B cell (primary cell): ENCODE measurements at regions not wholly inside any gene's neighbourhood (a gene's known extent, or its start where the extent isn't known, plus 50 kb on each side); places are given as distances from the start of the nearest gene placed in this dataset.

Experiments used
- ATAC-seq: fragments of 200-7000 bp; cut with Tn5 transposase; one replicate; pipeline ENCODE4 v1.10.0; 2021; ENCODE audit warnings: low read depth, mild to moderate bottlenecking, moderate number of reproducible peaks, moderate library complexity
- CTCF ChIA-PET: fragments of 350-600 bp; sonication (Branson Sonifier 250); formaldehyde crosslinking; loops from one replicate; lab custom pipeline; 2021; ENCODE audit warnings: antibody characterized with exemption, inconsistent platforms; lab: Charles Lee
- POLR2A ChIA-PET: fragments of 350-600 bp; sonication (Branson Sonifier 250); formaldehyde crosslinking; loops from one replicate; lab custom pipeline; 2021; ENCODE audit warnings: antibody characterized with exemption; lab: Charles Lee
- DNase-seq: peaks from one replicate; pipeline ENCODE4 v3.0.0; 2013
- H2AFZ ChIP-seq: 2 replicates; pipeline ENCODE4 v1.6.1; 2012; ENCODE audit warnings: mild to moderate bottlenecking, low read depth, low read length; ENCODE audit not compliant: insufficient read depth, poor library complexity, severe bottlenecking
- H3K27ac ChIP-seq, 2 donors: 1 replicate in 1 of 2; 2 replicates in 1 of 2; pipeline ENCODE4 v1.5.1; 2012 to 2013; ENCODE audit warnings: low read length in 2 of 2, mild to moderate bottlenecking in 2 of 2, moderate library complexity in 1 of 2
- H3K27me3 ChIP-seq, 4 experiments: fragments of 200-600 bp in 1 of 4; sonication (generic) in 1 of 4; replicated peaks in 1 of 4; 1 replicate in 2 of 4; 2 replicates in 2 of 4; pipeline versions ENCODE4 v1.6.1 to v1.7.0; 2013 to 2016; ENCODE audit warnings: low read length in 3 of 4, mild to moderate bottlenecking in 2 of 4, mixed read lengths in 1 of 4, moderate library complexity in 1 of 4; ENCODE audit not compliant: insufficient read depth in 4 of 4, control insufficient read depth in 3 of 4; ENCODE audit errors: control extremely low read depth in 1 of 4
- H3K36me3 ChIP-seq, 2 experiments: replicated peaks in 1 of 2; 1 replicate in 1 of 2; 2 replicates in 1 of 2; pipeline versions ENCODE4 v1.6.1 to v1.7.1; 2013; ENCODE audit warnings: low read length in 1 of 2; ENCODE audit not compliant: insufficient read depth in 2 of 2, control insufficient read depth in 1 of 2; ENCODE audit errors: control extremely low read depth in 1 of 2, extremely low read depth in 1 of 2
- H3K4me1 ChIP-seq, 2 donors: fragments of 200-600 bp in 1 of 2; sonication (generic) in 1 of 2; 1 replicate in 1 of 2; 2 replicates in 1 of 2; pipeline versions ENCODE4 v1.5.1 to v1.6.1; 2013 to 2017; ENCODE audit warnings: low read length in 2 of 2; ENCODE audit not compliant: control insufficient read depth in 2 of 2, insufficient read depth in 2 of 2
- H3K4me2 ChIP-seq: replicated peaks from 2 replicates; pipeline ENCODE3; 2012; ENCODE audit warnings: mild to moderate bottlenecking, low read depth, low read length; ENCODE audit not compliant: poor library complexity, severe bottlenecking
- H3K4me3 ChIP-seq, 5 experiments: fragments of 200-600 bp in 1 of 5; sonication (generic) in 1 of 5; 1 replicate in 3 of 5; 2 replicates in 2 of 5; pipeline versions ENCODE4 v1.5.1 to v1.7.0; 2011 to 2016; ENCODE audit warnings: low read length in 4 of 5, mild to moderate bottlenecking in 4 of 5, low read depth in 2 of 5, control low read depth in 1 of 5, moderate library complexity in 1 of 5; ENCODE audit not compliant: insufficient read depth in 1 of 5; ENCODE audit errors: control extremely low read depth in 1 of 5, extremely low read depth in 1 of 5
- H3K79me2 ChIP-seq: fragments of 200-600 bp; sonication (generic); one replicate; pipeline ENCODE4 v1.6.0; 2016; ENCODE audit warnings: low read length; ENCODE audit not compliant: control insufficient read depth, insufficient read depth
- H3K9ac ChIP-seq: fragments of 200-600 bp; sonication (generic); 2 replicates; pipeline ENCODE4 v1.6.1; 2017; ENCODE audit warnings: mild to moderate bottlenecking, low read length, moderate library complexity
- H3K9me3 ChIP-seq, 3 donors: one replicate each; pipeline versions ENCODE4 v1.6.1 to v1.7.1; 2013; ENCODE audit warnings: low read length in 2 of 3; ENCODE audit not compliant: control insufficient read depth in 2 of 3, insufficient read depth in 1 of 3; ENCODE audit errors: control extremely low read depth in 1 of 3
- H4K20me1 ChIP-seq: 2 replicates; pipeline ENCODE4 v1.6.0; 2012; ENCODE audit warnings: mild to moderate bottlenecking, low read length; ENCODE audit not compliant: insufficient read depth, control insufficient read depth, poor library complexity, severe bottlenecking
- H3K27ac Mint-ChIP-seq: one replicate; pipeline ENCODE4 v1.8.0; 2021; ENCODE audit warnings: mixed read lengths
- H3K27me3 Mint-ChIP-seq: one replicate; pipeline ENCODE4 v1.8.0; 2021; ENCODE audit warnings: mixed read lengths
- H3K4me1 Mint-ChIP-seq: one replicate; pipeline ENCODE4 v1.8.0; 2021; ENCODE audit warnings: mixed read lengths
- H3K4me3 Mint-ChIP-seq: one replicate; pipeline ENCODE4 v1.8.0; 2021; ENCODE audit warnings: mixed read lengths
- H3K9me3 Mint-ChIP-seq: one replicate; pipeline ENCODE4 v1.8.0; 2022; ENCODE audit warnings: mixed read lengths; ENCODE audit not compliant: insufficient read depth
- EZH2 ChIP-seq: IDR thresholded peaks from 2 replicates; pipeline ENCODE4 v1.6.1; 2012; ENCODE audit warnings: borderline replicate concordance, low read depth, mild to moderate bottlenecking, moderate library complexity, low read length; ENCODE audit not compliant: insufficient read depth, poor library complexity, severe bottlenecking
- WGBS: methylation state at CpG from one replicate; pipeline ENCODE4 v1.1.5; 2013; ENCODE audit warnings: missing lambda C conversion rate; ENCODE audit not compliant: insufficient coverage; 5-methylcytosine and 5-hydroxymethylcytosine counted together
- intact Hi-C: fragments of 100-400 bp; cut with micrococcal nuclease; formaldehyde crosslinking; loops from one replicate; pipeline ENCODE4 v1.10.0; 2022
- TF ChIP-seq, protein P1 (sequence below): fragments of 200-600 bp; IDR thresholded peaks from one replicate; pipeline ENCODE4 v1.8.0; 2022; ENCODE audit warnings: antibody characterized with exemption, mild to moderate bottlenecking

DNA sequence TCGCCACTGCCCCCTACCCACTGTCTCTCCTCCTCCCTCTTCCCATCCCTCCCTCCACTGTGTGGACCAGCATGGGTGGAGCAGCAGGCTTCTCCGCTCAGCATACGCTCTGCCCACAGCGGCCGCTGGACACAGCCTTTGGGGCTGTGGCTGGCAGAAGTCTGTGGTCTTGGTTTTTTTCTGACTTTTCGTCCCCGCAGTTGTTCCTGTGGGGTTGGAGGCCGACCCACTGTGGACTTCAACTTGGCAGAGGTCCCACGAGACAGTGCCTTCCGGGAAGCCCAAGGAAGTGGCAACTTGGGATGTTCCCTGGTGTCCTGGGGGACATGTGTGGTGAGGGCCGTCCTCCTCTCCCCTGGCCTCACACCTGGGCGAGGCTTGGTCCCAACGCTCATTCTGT is 162.5 kb upstream of the C1orf174 start:
- no peak overlapping the region for H3K4me2 ChIP-seq
- Mint-ChIP-seq H3K27ac (no peak overlapping the region), H3K9me3 (no peaks in the 10 kb centered on the region), H3K4me1 (no peaks in the 10 kb centered on the region), H3K4me3 (no peak overlapping the region), H3K27me3 (no peaks in the 10 kb centered on the region)
- no peak overlapping the region for H3K9ac ChIP-seq
- ATAC-seq (no peak), DNase-seq (no peak)
- H3K4me3 ChIP-seq = no peak overlapping the region
- peaks cover 0 to 13% (median 0%) of the 10 kb centered on the region in 3 donors for H3K9me3 ChIP-seq
- intact Hi-C loops = no loop called here
- TF ChIP-seq EZH2 = no peak
- TF ChIP-seq, protein P1, sequence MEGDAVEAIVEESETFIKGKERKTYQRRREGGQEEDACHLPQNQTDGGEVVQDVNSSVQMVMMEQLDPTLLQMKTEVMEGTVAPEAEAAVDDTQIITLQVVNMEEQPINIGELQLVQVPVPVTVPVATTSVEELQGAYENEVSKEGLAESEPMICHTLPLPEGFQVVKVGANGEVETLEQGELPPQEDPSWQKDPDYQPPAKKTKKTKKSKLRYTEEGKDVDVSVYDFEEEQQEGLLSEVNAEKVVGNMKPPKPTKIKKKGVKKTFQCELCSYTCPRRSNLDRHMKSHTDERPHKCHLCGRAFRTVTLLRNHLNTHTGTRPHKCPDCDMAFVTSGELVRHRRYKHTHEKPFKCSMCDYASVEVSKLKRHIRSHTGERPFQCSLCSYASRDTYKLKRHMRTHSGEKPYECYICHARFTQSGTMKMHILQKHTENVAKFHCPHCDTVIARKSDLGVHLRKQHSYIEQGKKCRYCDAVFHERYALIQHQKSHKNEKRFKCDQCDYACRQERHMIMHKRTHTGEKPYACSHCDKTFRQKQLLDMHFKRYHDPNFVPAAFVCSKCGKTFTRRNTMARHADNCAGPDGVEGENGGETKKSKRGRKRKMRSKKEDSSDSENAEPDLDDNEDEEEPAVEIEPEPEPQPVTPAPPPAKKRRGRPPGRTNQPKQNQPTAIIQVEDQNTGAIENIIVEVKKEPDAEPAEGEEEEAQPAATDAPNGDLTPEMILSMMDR = no peak
- no peak overlapping the region for H2AFZ ChIP-seq
- H3K36me3 ChIP-seq = no peaks in the 10 kb centered on the region
- no peak overlapping the region for H3K27ac ChIP-seq
- H3K27me3 ChIP-seq = peaks cover 0 to 2% (median 0%) of the 10 kb centered on the region in 4 experiments
- WGBS = 74% methylated on average over 12 of the region's 13 CpGs
- no peaks in the 10 kb centered on the region for H3K79me2 ChIP-seq
- H3K4me1 ChIP-seq = no peaks in the 10 kb centered on the region
- no peaks in the 10 kb centered on the region for H4K20me1 ChIP-seq
- ChIA-PET POLR2A (no interaction called here), CTCF (no interaction called here)

DNA sequence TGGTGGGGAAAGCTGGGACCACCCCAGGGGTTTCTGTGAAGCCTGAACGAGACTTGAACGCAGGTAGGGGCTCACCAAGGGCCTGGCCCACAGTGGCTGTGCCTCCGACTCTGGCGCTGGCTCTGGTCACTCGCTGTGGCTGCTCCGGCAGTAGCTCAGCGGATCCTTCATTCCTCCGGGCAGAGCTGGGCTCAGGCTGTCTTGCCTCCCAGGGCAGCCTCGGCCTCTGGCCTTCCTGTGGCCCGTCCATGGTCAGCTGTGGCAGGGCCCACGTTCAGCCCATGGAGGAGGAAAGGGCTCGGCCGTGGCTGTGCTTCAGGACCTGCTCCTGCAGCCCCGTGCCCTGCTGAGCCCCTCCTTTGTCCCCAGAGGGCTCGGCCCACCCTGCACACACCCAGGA is 162.9 kb upstream of the C1orf174 start:
- Histone ChIP-seq H3K4me3 (no peak overlapping the region), H3K36me3 (no peaks in the 10 kb centered on the region), H3K4me2 (no peak overlapping the region), H3K79me2 (no peaks in the 10 kb centered on the region), H4K20me1 (no peaks in the 10 kb centered on the region), H3K9ac (no peak overlapping the region), H3K9me3 (peaks cover 0 to 17% (median 0%) of the 10 kb centered on the region in 3 donors), H3K27me3 (peaks cover 0 to 2% (median 0%) of the 10 kb centered on the region in 4 experiments), H3K27ac (no peak overlapping the region), H3K4me1 (no peaks in the 10 kb centered on the region), H2AFZ (no peak overlapping the region)
- H3K27me3 Mint-ChIP-seq = no peaks in the 10 kb centered on the region
- no peak overlapping the region for H3K27ac Mint-ChIP-seq
- ATAC-seq = no peak
- H3K4me3 Mint-ChIP-seq = no peak overlapping the region
- no peaks in the 10 kb centered on the region for H3K9me3 Mint-ChIP-seq
- DNase-seq = no peak
- intact Hi-C loops = no loop called here
- ChIA-PET POLR2A (no interaction called here), CTCF (interaction anchor here (0.6 kb wide), 1 partner anchor 217 kb away, joined by 5 read pairs; no protein-coding TSS in a partner anchor)
- WGBS = 86% methylated on average over 15 of the region's 15 CpGs
- no peaks in the 10 kb centered on the region for H3K4me1 Mint-ChIP-seq
- no peak for TF ChIP-seq EZH2
- TF ChIP-seq, protein P1 = no peak
